GM04504 (cell line): ENCODE measurements at regions not wholly inside any gene's neighbourhood (a gene's known extent, or its start where the extent isn't known, plus 50 kb on each side); places are given as distances from the start of the nearest gene placed in this dataset.

Source experiments
- DNase-seq: peaks from one replicate; pipeline ENCODE4 v3.0.0-alpha.2; 2012; ENCODE audit warnings: low read depth

DNA sequence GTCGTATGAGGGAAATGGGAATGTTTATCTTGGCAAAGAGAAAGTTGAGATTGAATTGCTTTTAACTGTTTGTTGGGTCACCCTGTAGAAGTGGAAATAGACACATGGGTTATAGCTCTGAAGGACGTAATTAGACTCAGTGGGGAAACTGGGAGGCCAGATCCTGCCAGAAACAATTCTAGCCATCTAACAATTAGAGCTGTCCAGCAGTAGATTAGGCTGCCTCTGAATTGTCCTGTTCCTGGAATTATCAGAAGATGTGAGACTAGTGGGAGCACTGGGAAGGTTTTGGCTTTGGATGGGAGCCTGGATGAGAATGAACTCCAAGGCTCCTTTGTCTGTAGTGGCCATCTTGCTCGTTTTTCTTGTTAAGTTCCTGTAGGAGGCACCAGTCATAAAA, 61.9 kb upstream of the IGFBP7 start:
- no peak for DNase-seq

DNA sequence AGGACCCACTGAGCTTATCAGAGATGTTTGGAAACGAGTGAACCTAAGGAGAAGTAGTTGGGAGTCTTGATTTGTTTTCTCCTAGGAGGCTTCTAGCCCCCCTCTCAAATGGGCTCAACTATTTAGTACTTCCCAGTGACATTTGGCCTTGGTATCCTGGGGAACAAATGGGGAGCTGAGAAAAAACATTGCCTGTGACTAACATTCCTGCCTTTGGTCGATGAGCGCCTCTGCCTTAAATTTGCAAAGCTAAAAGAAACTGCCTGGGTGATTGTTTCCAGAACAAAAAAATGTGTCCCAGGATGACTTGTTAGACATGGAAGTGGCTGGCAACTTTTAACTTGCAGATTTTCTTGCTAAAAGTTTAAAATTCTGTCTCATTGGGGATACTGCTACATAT, 58.8 kb upstream of the IGFBP7 start:
- DNase-seq, result no peak

DNA sequence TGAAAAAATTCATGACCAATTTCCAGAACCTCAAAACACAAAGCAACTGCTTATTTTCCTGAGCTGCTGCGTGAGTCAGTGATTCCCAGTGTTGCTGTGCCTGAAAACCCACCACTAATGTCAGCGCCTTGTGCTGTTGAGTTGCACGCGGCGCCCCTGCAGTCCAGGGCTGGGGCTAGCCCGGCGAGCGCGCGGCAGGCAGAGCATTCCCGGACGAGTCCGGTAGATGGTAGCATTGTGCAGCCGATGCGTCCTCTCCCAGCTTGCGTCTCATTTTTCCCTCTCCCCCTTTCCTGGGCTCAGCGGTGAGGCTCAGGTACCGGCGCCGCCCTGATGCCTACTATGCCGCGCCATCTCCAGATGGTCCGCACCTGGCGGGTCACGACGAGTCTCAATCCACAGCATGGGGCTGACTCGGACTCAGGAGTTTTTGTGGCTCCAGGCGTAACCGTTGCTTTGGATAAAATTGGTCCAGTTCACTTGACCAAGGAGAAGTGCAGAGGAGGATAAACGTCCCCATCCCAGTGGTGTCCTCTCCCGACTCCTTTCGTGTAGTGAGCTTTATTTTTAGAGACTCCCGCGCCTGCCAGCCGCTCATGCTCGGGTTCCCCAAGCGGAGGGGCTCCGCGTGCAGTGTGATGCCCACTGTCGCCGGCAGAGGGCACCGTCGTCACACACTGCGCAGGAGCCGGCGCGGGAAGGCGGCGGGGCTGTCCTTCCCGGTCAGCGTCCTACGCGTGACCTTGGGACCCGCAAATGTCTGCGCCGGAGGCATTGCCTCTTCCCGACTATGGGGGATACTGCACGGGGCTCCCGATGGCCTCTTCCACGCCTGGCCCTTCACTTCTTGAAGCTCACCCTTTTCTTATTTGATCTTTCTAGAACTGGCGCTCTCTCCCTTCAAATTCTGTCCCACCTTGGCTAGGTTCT, 53.6 kb upstream of the IGFBP7 start:
- peak; percentile 42 for DNase-seq

DNA sequence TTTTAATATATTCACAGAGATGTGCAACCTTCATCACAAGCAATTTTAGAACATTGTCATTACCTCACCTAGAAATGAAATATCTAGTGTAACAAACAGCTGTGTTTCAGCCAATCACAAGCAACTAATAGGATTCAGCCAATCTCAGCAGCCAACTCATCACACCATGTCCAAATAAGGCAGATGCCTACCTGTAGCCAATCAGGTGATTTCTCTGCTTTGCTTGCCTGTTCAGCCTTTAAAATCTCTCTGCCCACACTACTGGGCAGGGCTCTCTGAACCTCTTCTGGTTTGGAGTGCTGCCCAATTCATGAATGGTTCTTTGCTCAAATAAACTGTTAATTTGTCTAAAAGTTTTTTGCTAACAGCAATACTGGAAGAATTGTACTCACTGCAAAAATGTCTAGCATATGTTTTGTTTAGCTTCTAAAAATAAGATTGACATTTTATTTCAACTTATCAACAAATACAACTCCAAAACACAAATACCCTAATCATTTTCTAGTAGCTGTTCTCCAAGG, 52.4 kb upstream of the IGFBP7 start:
- no peak for DNase-seq
